Mesendoderm (in vitro differentiated cells): ENCODE measurements at regions not wholly inside any gene's neighbourhood (a gene's known extent, or its start where the extent isn't known, plus 50 kb on each side); places are given as distances from the start of the nearest gene placed in this dataset.
"Not testable (repeated sequence)": the region's sequence is repeated elsewhere in the genome, so short reads cannot be mapped to it uniquely, and the experiment has no call there.

ENCODE experiments used
- DNase-seq: peaks from one replicate; pipeline ENCODE4 v3.0.0; 2013
- H2AK5ac ChIP-seq: 2 replicates; pipeline ENCODE4 v1.6.1; 2013; ENCODE audit warnings: low read length, inconsistent platforms
- H2BK120ac ChIP-seq: 2 replicates; pipeline ENCODE4 v1.6.1; 2013; ENCODE audit warnings: low read depth, mild to moderate bottlenecking, low read length, moderate library complexity, mixed read lengths
- H2BK15ac ChIP-seq: replicated peaks from 2 replicates; pipeline ENCODE4 v1.6.1; 2013; ENCODE audit warnings: low read depth, mild to moderate bottlenecking, moderate library complexity
- H2BK5ac ChIP-seq: 2 replicates; pipeline ENCODE4 v1.6.1; 2013; ENCODE audit warnings: low read length, inconsistent platforms
- H3K18ac ChIP-seq: 2 replicates; pipeline ENCODE4 v1.6.1; 2013; ENCODE audit warnings: mild to moderate bottlenecking, low read length, mixed read lengths
- H3K23ac ChIP-seq: one replicate; pipeline ENCODE4 v1.6.1; 2013; ENCODE audit warnings: low read length
- H3K27ac ChIP-seq: 2 replicates; pipeline ENCODE4 v1.5.1; 2013; ENCODE audit warnings: low read depth, mild to moderate bottlenecking, inconsistent platforms, low read length, moderate library complexity
- H3K27me3 ChIP-seq: 2 replicates; pipeline ENCODE4 v1.6.1; 2013; ENCODE audit warnings: low read length, control low read depth, mild to moderate bottlenecking, inconsistent platforms; ENCODE audit not compliant: insufficient read depth, poor library complexity
- H3K36me3 ChIP-seq: 2 replicates; pipeline ENCODE4 v1.6.1; 2013; ENCODE audit warnings: low read length, inconsistent platforms; ENCODE audit not compliant: control insufficient read depth, insufficient read depth
- H3K4ac ChIP-seq: one replicate; pipeline ENCODE4 v1.6.1; 2013; ENCODE audit warnings: low read depth, mild to moderate bottlenecking, low read length, moderate library complexity
- H3K4me1 ChIP-seq: 2 replicates; pipeline ENCODE4 v1.6.1; 2013; ENCODE audit warnings: low read depth, low read length, inconsistent platforms; ENCODE audit not compliant: control insufficient read depth
- H3K4me2 ChIP-seq: 2 replicates; pipeline ENCODE4 v1.6.1; 2013; ENCODE audit warnings: low read length
- H3K4me3 ChIP-seq: 2 replicates; pipeline ENCODE4 v1.5.1; 2013; ENCODE audit warnings: mild to moderate bottlenecking, low read length
- H3K56ac ChIP-seq: one replicate; pipeline ENCODE4 v1.6.1; 2013; ENCODE audit warnings: low read length
- H3K79me1 ChIP-seq: 2 replicates; pipeline ENCODE4 v1.6.1; 2013; ENCODE audit warnings: low read length, inconsistent platforms
- H3K79me2 ChIP-seq: 2 replicates; pipeline ENCODE4 v1.6.1; 2013; ENCODE audit warnings: mild to moderate bottlenecking, low read length; ENCODE audit not compliant: control insufficient read depth, insufficient read depth
- H3K9ac ChIP-seq: 2 replicates; pipeline ENCODE4 v1.6.1; 2013; ENCODE audit warnings: low read length, inconsistent platforms
- H4K5ac ChIP-seq: one replicate; pipeline ENCODE4 v1.6.1; 2013; ENCODE audit warnings: low read length
- H4K8ac ChIP-seq: one replicate; pipeline ENCODE4 v1.6.1; 2013; ENCODE audit warnings: low read depth, mild to moderate bottlenecking, control low read depth, low read length, moderate library complexity
- WGBS: extraction: QIAGEN DNeasy Blood & Tissue Kit; methylation state at CpG from one replicate; pipeline ENCODE4 v1.1.7; 2013; ENCODE audit warnings: low lambda C conversion rate, missing lambda C conversion rate; ENCODE audit not compliant: insufficient coverage; ENCODE audit errors: extremely low coverage; 5-methylcytosine and 5-hydroxymethylcytosine counted together

DNA sequence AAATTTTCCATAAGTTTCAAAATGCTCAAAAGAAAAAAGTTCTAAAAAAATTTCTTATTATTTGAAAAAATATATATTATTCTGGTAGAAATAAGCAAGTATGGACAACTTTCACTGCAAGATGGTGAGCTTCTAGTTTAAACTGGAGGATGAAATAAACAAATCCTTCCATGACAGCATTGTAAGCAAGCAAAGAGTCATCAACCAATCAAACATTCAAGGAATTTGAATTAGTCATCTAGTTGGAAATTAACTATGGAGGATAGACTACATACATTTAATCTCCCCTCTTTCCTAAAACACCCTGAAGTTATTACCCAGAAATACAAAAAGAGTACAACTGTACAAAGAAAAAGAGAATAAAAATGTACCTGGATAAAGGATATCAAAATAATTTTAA, 51.0 kb upstream of the IRX5 start:
- Histone ChIP-seq H3K27me3 (no peaks in the 10 kb centered on the region), H3K4me3 (no peak overlapping the region)

DNA sequence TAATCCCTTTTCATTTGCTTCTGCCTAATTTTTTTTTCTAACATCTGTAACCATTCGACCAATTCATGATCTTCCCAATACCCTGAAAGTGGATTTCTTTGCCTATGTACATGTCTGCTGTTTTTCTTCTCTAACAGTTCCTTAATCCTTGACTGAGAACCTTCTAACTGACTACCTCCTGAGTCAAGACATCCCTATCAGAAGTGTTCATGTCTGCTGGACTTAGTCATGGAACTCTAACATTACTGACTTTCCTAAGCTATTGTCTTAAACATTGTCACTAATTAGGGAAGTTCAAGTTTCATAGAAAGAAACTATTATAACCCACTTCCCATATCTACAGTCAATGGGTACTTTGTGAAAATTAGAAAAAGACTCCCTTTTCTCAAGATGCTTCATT, 52.4 kb upstream of the IRX5 start:
- Histone ChIP-seq H3K9ac (no peak overlapping the region), H2BK15ac (no peak overlapping the region), H4K5ac (no peak overlapping the region), H3K56ac (no peak overlapping the region), H3K4ac (no peak overlapping the region), H3K18ac (no peak overlapping the region), H3K4me2 (no peak overlapping the region), H3K36me3 (no peaks in the 10 kb centered on the region), H2BK120ac (no peak overlapping the region), H4K8ac (no peak overlapping the region), H3K23ac (no peak overlapping the region), H3K4me3 (no peak overlapping the region), H2AK5ac (no peak overlapping the region), H3K79me1 (no peaks in the 10 kb centered on the region), H3K27me3 (no peaks in the 10 kb centered on the region), H2BK5ac (no peak overlapping the region), H3K79me2 (no peaks in the 10 kb centered on the region), H3K27ac (no peak overlapping the region), H3K4me1 (no peaks in the 10 kb centered on the region)
- no CpG with 5 or more reads among the region's 1 CpG for WGBS
- DNase-seq, result no peak

More for the DNA sequence above, 51.0 kb upstream of the IRX5 start:
- no peak overlapping the region for H3K4ac ChIP-seq
- no peaks in the 10 kb centered on the region for H3K4me1 ChIP-seq
- no peak overlapping the region for H3K27ac ChIP-seq
- DNase-seq, result no peak
- no peak overlapping the region for H3K9ac ChIP-seq
- no peaks in the 10 kb centered on the region for H3K36me3 ChIP-seq
- no peak overlapping the region for H2BK5ac ChIP-seq
- no peak overlapping the region for H2BK120ac ChIP-seq
- H4K5ac ChIP-seq, result no peak overlapping the region
- H3K79me2 ChIP-seq, result no peaks in the 10 kb centered on the region
- no peak overlapping the region for H4K8ac ChIP-seq
- H3K18ac ChIP-seq, result no peak overlapping the region
- H2BK15ac ChIP-seq, result no peak overlapping the region
- H3K56ac ChIP-seq, result no peak overlapping the region
- no peak overlapping the region for H2AK5ac ChIP-seq
- no peak overlapping the region for H3K23ac ChIP-seq
- no peaks in the 10 kb centered on the region for H3K79me1 ChIP-seq
- no peak overlapping the region for H3K4me2 ChIP-seq

DNA sequence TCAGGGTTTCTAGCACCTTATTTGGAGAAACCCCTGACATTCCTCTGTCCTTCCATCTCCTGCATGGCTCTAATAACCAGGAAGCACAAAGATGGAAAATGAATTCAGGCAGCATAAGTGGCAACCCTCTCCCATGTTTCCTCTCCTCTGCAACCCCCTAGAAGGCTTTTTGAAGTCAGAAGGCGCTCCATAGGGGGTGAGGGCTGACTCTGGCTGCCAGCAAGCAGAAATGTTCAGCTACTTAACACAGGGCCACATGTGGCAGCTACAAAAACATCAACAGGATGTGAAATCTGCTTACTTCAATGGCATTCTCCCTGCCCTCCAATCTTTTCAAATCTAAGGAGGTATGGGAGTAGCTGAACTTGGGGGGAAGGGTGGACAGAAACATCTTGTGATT, 55.2 kb upstream of the IRX5 start:
- no peak overlapping the region for H4K8ac ChIP-seq
- H3K4me2 ChIP-seq, result no peak overlapping the region
- H3K23ac ChIP-seq, result no peak overlapping the region
- H3K27me3 ChIP-seq, result no peaks in the 10 kb centered on the region
- H3K79me1 ChIP-seq, result no peaks in the 10 kb centered on the region
- no peak overlapping the region for H3K18ac ChIP-seq
- no peak overlapping the region for H2AK5ac ChIP-seq
- no CpG with 5 or more reads among the region's 1 CpG for WGBS
- H3K4me3 ChIP-seq, result no peak overlapping the region
- H3K36me3 ChIP-seq, result no peaks in the 10 kb centered on the region
- H3K56ac ChIP-seq, result no peak overlapping the region
- no peak overlapping the region for H2BK15ac ChIP-seq
- no peak overlapping the region for H4K5ac ChIP-seq
- H3K4me1 ChIP-seq, result no peaks in the 10 kb centered on the region
- H2BK120ac ChIP-seq, result no peak overlapping the region
- H2BK5ac ChIP-seq, result no peak overlapping the region
- no peak overlapping the region for H3K9ac ChIP-seq
- DNase-seq, result peak; percentile 66
- H3K4ac ChIP-seq, result no peak overlapping the region
- H3K79me2 ChIP-seq, result no peaks in the 10 kb centered on the region
- no peak overlapping the region for H3K27ac ChIP-seq

DNA sequence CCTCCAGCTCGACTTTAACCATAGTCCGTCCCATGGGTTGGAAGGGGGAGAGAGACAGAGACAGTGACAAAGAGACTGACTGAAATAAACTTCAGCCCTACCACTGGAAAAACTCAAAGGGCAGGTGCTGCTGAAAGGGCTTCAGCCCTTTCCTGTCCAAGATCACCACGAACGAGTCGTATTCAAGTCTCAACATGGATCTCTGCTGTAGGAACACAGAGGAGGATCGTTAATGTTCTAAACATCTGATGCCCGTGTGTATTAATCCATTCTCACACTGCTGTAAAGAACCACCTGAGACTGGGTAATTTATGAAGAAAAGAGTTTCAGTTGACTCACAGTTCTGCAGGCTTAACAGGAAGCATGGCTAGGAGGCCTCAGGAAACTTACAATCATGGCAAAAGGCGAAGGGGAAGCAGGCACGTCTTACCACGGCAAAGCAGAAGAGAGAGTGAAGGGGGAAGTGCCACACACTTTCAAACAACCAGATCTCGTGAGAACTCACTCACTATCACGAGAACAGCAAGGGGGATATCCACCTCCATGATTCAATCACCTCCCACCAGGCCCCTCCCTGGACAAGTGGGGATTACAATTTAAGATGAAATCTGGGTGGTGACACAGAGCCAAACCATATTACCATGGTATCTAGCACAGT, 56.8 kb upstream of the IRX5 start:
- no CpG with 5 or more reads among the region's 12 CpGs for WGBS
- H3K4me1 ChIP-seq, H3K23ac ChIP-seq, H2AK5ac ChIP-seq, H2BK120ac ChIP-seq, H3K56ac ChIP-seq, H3K79me2 ChIP-seq, H3K79me1 ChIP-seq, DNase-seq, H3K18ac ChIP-seq, H2BK5ac ChIP-seq, H3K36me3 ChIP-seq, H4K5ac ChIP-seq, H3K27ac ChIP-seq, H3K4me2 ChIP-seq, H3K4ac ChIP-seq, H3K4me3 ChIP-seq, H3K27me3 ChIP-seq, H4K8ac ChIP-seq, H3K9ac ChIP-seq, H2BK15ac ChIP-seq: not testable (repeated sequence)

DNA sequence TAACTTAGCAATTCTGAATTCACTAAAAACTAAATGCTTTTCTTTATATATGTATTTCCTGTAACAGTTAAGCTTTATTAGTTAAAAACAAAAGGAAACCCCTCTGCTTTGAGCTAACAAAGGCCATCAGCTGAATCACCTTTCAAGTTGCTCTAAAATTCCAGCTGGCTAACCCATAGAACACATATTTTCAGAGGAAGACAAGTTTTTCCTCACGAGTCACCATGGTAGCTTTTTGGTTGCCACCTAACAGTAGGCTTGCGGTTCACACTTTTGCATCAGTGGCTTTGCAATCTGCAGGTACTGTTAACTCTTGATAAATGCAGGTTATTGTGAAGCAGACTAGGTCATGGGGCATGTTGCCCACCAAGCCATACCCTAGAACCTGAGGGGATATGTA, 57.6 kb upstream of the IRX5 start:
- Histone ChIP-seq H2BK120ac (no peak overlapping the region), H3K4me1 (no peaks in the 10 kb centered on the region), H4K8ac (no peak overlapping the region), H2BK5ac (no peak overlapping the region), H3K4me3 (no peak overlapping the region), H3K18ac (no peak overlapping the region), H3K56ac (no peak overlapping the region), H3K23ac (no peak overlapping the region), H3K36me3 (no peaks in the 10 kb centered on the region), H3K4ac (no peak overlapping the region), H3K27ac (no peak overlapping the region), H2AK5ac (no peak overlapping the region), H3K79me1 (no peaks in the 10 kb centered on the region), H3K9ac (no peak overlapping the region), H3K27me3 (no peaks in the 10 kb centered on the region), H4K5ac (no peak overlapping the region), H3K4me2 (no peak overlapping the region), H3K79me2 (no peaks in the 10 kb centered on the region), H2BK15ac (no peak overlapping the region)
- no CpG with 5 or more reads among the region's 2 CpGs for WGBS
- peak; percentile 11 for DNase-seq

DNA sequence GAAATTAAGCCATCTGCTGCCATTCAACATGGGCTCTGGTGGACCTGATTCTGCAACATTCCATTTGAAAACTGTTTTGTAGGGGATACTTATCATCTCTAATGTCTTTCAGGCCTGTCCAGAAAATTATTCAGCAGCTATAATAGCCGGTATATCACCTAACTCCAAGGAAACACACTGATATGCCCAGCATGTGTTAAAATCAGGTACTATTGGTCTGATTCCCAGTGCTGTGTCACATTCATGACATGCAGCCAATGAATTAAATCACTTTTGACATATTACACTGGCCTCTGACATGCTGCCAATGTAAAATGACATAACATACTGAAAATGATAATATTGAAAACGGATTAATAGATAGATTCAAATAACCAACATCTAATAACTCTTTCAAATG, 60.5 kb upstream of the IRX5 start:
- Histone ChIP-seq H3K4me1 (no peaks in the 10 kb centered on the region), H3K27ac (no peak overlapping the region), H3K23ac (no peak overlapping the region), H3K79me2 (no peaks in the 10 kb centered on the region), H3K79me1 (no peaks in the 10 kb centered on the region), H3K56ac (no peak overlapping the region), H3K18ac (no peak overlapping the region), H4K8ac (no peak overlapping the region), H2BK120ac (no peak overlapping the region), H3K4me3 (no peak overlapping the region), H3K9ac (no peak overlapping the region), H3K36me3 (no peaks in the 10 kb centered on the region), H2BK5ac (no peak overlapping the region), H3K27me3 (no peaks in the 10 kb centered on the region), H2BK15ac (no peak overlapping the region), H2AK5ac (no peak overlapping the region), H4K5ac (no peak overlapping the region), H3K4me2 (no peak overlapping the region), H3K4ac (no peak overlapping the region)
- WGBS, result no CpG with 5 or more reads among the region's 2 CpGs
- no peak for DNase-seq
